Tibial artery (tissue), 4 donors: ENCODE measurements at regions not wholly inside any gene's neighbourhood (a gene's known extent, or its start where the extent isn't known, plus 50 kb on each side); places are given as distances from the start of the nearest gene placed in this dataset.

ENCODE experiments used
- DNase-seq, 2 donors: peaks; one replicate each; pipeline ENCODE4 v3.0.0-alpha.2; 2019
- H3K27ac ChIP-seq, 2 donors: fragments of 200-600 bp; sonication (generic) in 1 of 2; 1 replicate in 1 of 2; 2 replicates in 1 of 2; pipeline ENCODE4 v1.5.1; 2018 to 2019; ENCODE audit warnings: mild to moderate bottlenecking in 1 of 2
- H3K27me3 ChIP-seq, 2 donors: fragments of 200-600 bp; sonication (generic) in 1 of 2; one replicate each; pipeline versions ENCODE4 v1.5.1 to v1.6.0; 2016 to 2019
- H3K36me3 ChIP-seq, 3 donors: fragments of 200-600 bp; sonication (generic) in 2 of 3; one replicate each; pipeline ENCODE4 v1.5.1; 2016 to 2019; ENCODE audit warnings: mild to moderate bottlenecking in 2 of 3
- H3K4me1 ChIP-seq, 4 donors: fragments of 200-600 bp; sonication (generic) in 2 of 4; 1 replicate in 3 of 4; 2 replicates in 1 of 4; pipeline ENCODE4 v1.5.1; 2016 to 2019
- H3K4me3 ChIP-seq, 2 donors: fragments of 200-600 bp; sonication (generic) in 1 of 2; 1 replicate in 1 of 2; 2 replicates in 1 of 2; pipeline ENCODE4 v1.5.1; 2018 to 2019; ENCODE audit warnings: mild to moderate bottlenecking in 2 of 2
- H3K9me3 ChIP-seq, 3 donors: fragments of 200-600 bp; sonication (generic) in 1 of 3; one replicate each; pipeline ENCODE4 v1.5.1; 2016 to 2019
- intact Hi-C: fragments of 100-400 bp; cut with DNase I; formaldehyde crosslinking; loops from one replicate; pipeline ENCODE4 v1.15.0; 2023; ENCODE audit warnings: low total_unique reads
- TF ChIP-seq, protein P1 (sequence below), 2 experiments: fragments of 200-600 bp in 1 of 2; fragments of 450-650 bp in 1 of 2; IDR thresholded peaks; one replicate each; pipeline ENCODE4 v1.5.1; 2017 to 2019; ENCODE audit warnings: antibody characterized with exemption in 2 of 2, mild to moderate bottlenecking in 1 of 2, moderate library complexity in 1 of 2

DNA sequence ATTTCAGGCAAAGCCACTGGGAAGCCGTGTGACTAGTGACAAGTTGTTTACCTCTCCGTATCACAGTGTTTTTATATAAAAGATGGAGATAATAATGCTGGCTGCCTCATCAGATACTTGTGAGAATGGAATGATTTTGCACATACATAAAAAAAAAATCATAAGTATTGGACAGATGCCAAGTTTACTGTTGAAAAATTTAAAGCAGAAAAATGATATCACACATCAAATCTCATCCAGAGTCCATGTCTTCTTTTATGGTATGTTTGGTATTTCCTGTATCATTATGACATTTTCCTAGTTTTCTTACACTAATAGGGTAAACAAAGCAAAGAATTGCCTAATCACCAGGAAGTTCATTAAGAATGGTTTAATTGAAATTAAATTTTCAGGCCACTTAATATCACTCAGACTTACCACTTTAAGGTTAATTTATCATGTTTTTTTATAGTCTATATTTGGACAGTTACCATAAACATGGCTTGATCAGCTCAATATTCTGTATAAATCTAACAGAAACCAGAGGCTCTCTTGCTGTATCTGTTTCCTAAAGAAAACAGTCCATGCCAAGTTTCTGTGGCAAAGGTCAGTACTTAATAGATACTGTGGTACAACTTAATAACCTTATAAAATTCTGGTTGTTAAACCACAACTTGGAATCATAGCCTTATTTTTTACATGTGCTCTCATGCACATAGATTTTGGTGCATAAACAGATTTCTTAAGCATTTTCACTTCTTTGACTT is 656.5 kb upstream of the RIOK2 start:
- no peaks in the 10 kb centered on the region for H3K4me1 ChIP-seq
- no peaks in the 10 kb centered on the region for H3K9me3 ChIP-seq
- no peak overlapping the region for H3K27ac ChIP-seq
- H3K27me3 ChIP-seq = no peaks in the 10 kb centered on the region
- intact Hi-C loops = no loop called here
- no peak for DNase-seq
- no peak overlapping the region for H3K4me3 ChIP-seq
- no peaks in the 10 kb centered on the region for H3K36me3 ChIP-seq
- TF ChIP-seq, protein P1, sequence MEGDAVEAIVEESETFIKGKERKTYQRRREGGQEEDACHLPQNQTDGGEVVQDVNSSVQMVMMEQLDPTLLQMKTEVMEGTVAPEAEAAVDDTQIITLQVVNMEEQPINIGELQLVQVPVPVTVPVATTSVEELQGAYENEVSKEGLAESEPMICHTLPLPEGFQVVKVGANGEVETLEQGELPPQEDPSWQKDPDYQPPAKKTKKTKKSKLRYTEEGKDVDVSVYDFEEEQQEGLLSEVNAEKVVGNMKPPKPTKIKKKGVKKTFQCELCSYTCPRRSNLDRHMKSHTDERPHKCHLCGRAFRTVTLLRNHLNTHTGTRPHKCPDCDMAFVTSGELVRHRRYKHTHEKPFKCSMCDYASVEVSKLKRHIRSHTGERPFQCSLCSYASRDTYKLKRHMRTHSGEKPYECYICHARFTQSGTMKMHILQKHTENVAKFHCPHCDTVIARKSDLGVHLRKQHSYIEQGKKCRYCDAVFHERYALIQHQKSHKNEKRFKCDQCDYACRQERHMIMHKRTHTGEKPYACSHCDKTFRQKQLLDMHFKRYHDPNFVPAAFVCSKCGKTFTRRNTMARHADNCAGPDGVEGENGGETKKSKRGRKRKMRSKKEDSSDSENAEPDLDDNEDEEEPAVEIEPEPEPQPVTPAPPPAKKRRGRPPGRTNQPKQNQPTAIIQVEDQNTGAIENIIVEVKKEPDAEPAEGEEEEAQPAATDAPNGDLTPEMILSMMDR (IDR thresholded peaks at IDR 0.05) = no peak

DNA sequence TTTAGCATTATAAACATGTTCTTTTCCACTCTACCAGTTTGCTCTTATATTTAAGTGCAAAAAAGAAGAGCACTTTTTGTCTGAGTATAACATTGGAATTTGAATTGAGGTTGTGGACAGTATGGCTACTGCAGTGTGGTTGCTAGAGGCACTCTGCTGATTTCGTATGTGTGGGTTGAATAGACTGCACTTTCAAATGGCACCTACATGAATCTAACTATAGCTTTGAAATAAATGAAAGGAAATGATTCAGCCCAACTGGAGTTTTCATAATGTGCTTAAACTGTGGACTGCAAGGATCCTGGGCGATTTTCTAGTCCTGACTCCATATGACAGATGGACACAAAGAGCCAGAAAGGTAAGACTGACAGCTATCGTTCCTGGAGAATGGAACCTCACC is 657.6 kb upstream of the RIOK2 start:
- Histone ChIP-seq H3K27ac (no peak overlapping the region), H3K9me3 (no peaks in the 10 kb centered on the region), H3K36me3 (no peaks in the 10 kb centered on the region), H3K4me3 (no peak overlapping the region), H3K27me3 (no peaks in the 10 kb centered on the region), H3K4me1 (no peaks in the 10 kb centered on the region)
- no peak for DNase-seq
- intact Hi-C loops = no loop called here
- TF ChIP-seq, protein P1 (IDR thresholded peaks at IDR 0.05) = no peak

DNA sequence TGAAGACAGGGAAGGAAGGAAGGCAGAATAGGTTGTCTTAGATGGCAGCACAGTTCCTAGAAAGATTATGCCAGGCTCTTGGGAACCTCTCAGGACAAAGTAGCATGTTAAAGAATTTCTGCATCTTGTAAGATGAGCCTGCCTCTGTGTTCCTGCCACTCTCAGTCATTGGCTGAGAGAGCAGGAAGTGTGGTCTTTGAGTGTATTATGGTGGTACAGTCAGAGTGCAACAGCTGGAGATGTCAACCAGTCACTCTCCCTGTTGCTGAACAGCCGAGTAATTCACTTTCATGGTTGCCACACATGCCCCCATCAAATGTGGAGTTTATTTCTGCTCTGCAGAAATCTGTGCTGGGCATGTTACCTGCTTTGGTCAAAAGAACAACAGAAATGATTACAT is 659.6 kb upstream of the RIOK2 start:
- Histone ChIP-seq H3K27ac (no peak overlapping the region), H3K9me3 (no peaks in the 10 kb centered on the region), H3K27me3 (no peaks in the 10 kb centered on the region), H3K4me3 (no peak overlapping the region), H3K4me1 (no peaks in the 10 kb centered on the region), H3K36me3 (no peaks in the 10 kb centered on the region)
- intact Hi-C loops = no loop called here
- no peak for DNase-seq
- TF ChIP-seq, protein P1 (IDR thresholded peaks at IDR 0.05) = no peak

DNA sequence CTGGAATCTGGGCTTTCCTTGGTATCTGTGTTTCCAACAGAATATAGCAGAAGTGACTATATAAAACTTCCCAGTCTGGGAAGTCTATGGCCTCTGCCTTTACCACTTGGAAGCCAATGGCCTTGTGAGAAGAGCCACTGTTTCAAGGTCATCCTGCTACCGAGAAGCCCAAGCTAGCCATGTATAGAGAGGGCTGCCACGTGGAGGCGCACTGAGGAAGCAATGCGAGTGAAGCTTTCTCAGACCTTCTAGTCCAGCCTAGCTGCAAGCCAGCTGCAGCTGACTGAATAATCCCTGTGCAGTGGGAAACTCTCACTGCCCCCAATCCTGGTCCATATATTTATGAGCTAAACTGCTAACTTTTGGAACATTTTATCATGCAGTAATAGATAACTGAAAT is 661.8 kb upstream of the RIOK2 start:
- Histone ChIP-seq H3K36me3 (no peaks in the 10 kb centered on the region), H3K4me1 (no peaks in the 10 kb centered on the region), H3K27me3 (no peaks in the 10 kb centered on the region), H3K4me3 (no peak overlapping the region), H3K27ac (no peak overlapping the region), H3K9me3 (no peaks in the 10 kb centered on the region)
- intact Hi-C loops = no loop called here
- TF ChIP-seq, protein P1 (IDR thresholded peaks at IDR 0.05) = no peak
- no peak for DNase-seq

DNA sequence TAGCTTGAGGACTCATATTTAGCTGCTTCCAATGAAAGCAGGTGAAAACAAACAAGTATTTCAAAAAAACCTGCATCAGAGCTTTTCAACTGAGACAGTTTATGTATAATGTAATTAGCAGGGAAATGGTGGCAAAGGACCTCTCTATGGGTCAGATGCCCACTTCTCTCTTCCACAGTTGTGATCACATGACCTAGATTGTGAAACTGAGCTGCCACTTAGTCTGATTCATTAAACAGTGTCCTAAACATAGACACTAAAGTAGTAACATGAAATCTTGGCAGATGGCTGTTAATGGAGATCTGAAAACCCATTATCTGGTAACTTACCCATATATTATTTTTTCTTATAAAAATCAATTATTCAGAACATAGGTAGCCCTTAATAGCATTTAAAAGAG is 663.6 kb upstream of the RIOK2 start:
- Histone ChIP-seq H3K9me3 (no peaks in the 10 kb centered on the region), H3K27me3 (no peaks in the 10 kb centered on the region), H3K4me3 (no peak overlapping the region), H3K36me3 (no peaks in the 10 kb centered on the region), H3K27ac (no peak overlapping the region), H3K4me1 (no peaks in the 10 kb centered on the region)
- TF ChIP-seq, protein P1 (IDR thresholded peaks at IDR 0.05) = no peak
- no peak for DNase-seq
- intact Hi-C loops = no loop called here
